Embryonic facial prominence (tissue), 1 donor: ENCODE measurements at regions not wholly inside any gene's neighbourhood (a gene's known extent, or its start where the extent isn't known, plus 50 kb on each side); places are given as distances from the start of the nearest gene placed in this dataset.
"Not testable (repeated sequence)": the region's sequence is repeated elsewhere in the genome, so short reads cannot be mapped to it uniquely, and the experiment has no call there.

Source experiments
- DNase-seq: peaks from one replicate; pipeline ENCODE4 v3.0.0-alpha.2; 2016; ENCODE audit errors: extremely low spot score

GRCh38 chr6:168193816-168194721, 115.1 kb upstream of the FRMD1 start:
- no peak for DNase-seq

DNA sequence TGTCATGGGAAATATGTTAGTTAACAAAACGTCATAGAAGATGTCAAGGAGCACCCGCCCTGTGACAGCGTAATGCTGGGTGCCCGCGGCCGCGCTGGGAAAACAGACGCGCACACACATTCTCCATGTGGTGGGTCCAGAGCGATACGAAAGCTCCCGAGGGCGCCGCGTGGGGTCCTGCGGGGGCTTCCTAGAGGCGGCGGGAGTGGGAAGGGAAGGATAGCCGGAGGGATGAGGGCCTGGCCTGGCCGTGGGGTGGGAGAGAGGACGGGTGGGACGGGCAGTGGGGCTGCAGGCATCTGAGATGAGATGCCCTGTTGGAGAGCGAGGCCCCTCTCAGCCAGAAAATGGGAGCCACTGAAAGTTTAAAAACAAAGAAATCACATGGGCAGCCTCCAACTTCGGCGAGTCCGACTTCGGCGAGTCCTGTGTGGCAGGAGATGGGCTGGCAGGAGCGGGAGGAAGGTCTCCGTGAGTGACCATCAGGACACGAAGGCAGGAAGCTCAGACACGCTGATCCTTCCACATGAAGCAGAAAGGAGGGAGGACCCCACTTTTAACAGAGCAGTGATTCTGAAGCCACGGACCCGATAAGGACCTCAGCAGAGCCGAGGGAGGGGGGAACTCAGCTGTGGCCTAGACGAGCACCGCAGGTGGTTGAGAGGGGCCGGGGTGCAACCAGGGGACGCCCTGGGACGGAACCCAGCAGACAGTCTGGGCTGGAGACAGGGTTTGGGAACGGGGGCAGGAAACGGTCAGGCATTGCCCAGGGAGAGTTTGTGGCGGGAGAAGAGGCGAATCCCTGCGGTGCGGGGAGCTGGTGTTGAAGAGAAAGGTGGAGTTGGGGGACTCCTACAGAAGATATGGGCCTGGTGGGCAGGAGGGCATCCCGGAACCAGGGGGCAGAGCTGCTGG, 114.1 kb upstream of the FRMD1 start:
- no peak for DNase-seq

- DNase-seq: no peak
These were observed 113.3 kb upstream of the FRMD1 start for GRCh38 chr6:168192195-168192900.

GRCh38 chr6:168190646-168191443, 111.8 kb upstream of the FRMD1 start:
- DNase-seq: no peak

DNA sequence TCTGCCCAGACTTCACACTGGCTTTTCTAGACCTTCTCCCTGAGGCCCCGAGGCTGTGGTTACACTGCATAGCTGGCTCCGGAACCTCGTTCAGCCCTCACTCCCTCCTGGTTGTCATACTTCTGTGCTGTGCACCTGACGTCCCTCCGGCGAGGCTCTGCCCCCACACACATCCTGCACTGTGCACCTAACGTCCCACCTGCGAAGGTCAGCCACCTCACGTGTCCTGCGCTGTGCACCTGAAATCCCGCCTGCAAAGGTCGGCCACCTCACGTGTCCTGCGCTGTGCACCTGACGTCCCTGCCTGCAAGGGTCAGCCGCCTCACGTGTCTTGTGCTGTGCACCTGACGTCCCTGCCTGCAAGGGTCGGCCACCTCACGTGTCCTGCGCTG, 111.0 kb upstream of the FRMD1 start:
- DNase-seq: no peak

DNA sequence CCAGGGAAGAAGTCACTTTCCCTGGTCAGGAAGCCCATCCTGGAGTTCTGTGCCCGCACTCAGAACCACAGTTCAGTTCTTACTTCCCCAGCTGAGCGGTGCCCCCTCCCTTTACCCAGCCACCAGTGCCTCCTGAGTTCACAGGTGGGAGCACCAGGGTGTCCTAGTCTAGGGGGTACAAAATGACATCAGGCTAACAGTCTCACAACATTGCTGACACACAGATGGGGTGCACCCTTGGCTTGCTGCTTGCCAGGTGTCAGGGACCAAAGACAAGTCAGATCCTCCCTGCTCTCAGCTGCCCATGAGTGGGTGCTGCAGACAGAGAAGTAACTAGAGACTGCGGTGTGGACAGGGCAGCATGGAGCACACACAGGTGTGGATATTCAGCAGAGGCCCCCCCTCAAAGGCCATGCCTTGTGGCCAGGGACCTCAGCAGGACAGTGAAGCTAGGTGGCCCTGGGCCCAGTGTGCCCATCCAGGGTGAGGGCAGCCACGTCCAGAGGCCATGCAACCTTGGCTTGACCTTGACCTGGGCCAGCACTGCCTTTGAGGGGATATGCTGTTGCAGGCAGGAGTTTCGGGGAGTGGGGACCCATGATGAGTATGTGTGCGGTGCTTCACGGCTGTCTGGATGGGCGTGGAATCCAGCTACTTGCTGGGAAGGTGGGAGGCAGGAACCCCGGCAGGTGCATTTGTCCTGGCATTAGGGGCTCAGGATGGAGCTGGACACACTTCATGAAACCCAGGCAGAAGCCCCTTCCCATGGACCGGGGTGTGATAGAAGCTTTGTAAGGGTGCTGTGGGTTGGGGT, 110.4 kb upstream of the FRMD1 start:
- DNase-seq: no peak

GRCh38 chr6:168188369-168189199, 109.6 kb upstream of the FRMD1 start:
- no peak for DNase-seq

DNA sequence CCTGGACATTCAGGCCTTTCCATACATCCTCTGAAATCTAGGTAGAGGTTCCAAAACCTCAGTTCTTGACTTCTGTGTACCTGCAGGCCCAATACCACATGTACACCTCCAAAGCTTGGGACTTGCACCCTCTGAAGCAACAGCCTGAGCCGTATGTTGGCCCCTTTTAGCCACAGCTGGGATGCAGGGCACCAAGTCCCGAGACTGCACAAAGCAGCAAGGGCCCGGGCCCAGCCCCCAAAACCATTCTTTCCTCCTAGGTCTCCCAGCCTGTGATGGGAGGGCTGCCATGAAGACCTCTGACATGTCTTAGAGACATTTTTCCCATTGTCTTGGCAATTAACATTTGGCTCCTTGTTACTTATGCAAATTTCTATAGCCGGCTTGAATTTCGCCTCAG, 107.4 kb upstream of the FRMD1 start:
- DNase-seq: no peak

GRCh38 chr6:168186018-168186417, 107.0 kb upstream of the FRMD1 start:
- DNase-seq: not testable (repeated sequence)

DNA sequence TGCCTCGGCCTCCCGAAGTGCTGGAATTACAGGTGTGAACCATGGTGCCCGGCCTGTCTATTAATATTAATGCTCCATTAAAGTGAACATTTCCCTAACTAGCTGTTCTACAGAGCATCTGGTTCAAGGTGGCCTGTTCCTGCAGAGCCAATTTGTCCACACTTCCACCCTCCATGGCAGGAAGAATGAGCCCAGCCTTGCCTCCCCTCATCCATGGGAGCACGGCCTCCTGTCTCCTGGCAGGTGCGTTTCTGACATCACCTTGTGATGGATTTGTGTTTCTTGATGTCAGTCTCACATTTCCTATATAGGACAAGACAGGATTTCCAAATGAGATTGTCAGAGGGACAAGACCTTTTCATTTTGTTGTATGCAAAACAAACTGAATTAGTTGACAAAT, 105.7 kb upstream of the FRMD1 start:
- no peak for DNase-seq

DNA sequence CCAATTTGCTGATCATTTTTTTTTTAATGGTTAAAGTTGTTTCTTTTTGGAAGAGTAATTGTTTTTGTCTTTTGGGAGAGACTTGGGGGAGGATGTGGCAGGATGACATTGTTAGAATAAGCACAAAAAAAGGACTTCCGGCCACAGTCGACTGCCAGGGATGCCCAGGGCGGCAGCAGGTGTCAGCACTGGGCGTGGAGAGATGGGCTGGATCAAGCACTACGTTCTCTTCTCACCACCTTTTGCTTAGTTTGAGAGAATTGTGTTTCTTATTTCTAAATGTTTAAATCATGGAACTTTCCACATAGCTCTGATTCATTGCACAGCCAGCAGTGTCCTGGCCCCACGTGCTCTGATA, 104.6 kb upstream of the FRMD1 start:
- no peak for DNase-seq

DNA sequence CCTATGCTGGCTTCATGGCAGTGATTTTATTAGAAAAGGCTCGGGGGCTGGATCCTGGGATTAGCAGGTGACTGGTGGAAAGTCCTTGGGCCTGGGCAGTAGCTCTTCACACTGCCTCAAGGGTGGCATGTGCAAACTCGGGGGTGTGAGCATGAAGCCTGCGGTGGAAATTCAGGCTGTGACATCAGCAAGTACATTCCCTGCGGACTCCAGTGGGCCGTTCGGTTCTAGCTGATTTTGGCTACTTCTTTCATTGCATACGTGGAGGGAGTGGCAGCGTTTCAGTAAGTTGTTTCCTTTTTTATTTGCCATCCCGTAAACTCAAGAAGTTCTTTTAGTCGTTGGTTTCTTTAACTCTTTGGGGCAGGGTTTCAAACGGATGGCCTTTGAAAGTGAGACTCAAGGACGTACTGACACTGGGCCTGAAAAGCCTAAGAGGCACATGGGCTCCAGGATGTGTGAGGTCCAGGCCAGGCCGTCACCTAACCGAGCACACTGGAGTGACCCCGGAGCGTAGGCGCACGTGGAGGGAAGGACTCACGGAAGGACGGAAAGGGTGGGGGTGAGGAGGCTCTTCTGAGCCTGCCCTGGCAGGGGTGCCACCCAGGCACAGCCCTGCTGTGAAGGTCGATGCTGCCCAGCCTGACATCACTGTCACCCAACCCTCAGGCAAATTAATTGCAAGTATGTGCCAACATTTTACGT, 104.0 kb upstream of the FRMD1 start:
- no peak for DNase-seq

- no peak for DNase-seq
These were observed 103.4 kb upstream of the FRMD1 start for GRCh38 chr6:168182366-168182765.

DNA sequence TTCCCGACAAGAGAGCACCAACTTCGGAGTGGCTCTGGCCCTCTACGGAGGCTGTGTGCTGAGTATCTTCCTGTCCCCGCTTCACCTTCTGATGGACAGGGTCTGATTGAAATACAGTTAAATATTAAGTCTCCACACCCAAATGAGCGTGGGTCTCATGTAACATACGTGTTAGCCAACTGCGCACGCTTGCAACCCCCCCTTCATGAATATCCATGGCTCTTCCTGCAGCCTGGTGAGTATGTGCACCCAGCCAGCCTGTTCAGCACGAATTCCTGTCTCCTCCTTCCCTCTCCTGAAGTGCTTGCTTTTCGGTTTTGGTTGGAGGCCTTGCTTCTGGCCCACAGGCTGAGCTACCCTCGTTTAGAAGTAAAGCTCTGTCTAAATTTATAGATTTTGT, 102.9 kb upstream of the FRMD1 start:
- no peak for DNase-seq

DNA sequence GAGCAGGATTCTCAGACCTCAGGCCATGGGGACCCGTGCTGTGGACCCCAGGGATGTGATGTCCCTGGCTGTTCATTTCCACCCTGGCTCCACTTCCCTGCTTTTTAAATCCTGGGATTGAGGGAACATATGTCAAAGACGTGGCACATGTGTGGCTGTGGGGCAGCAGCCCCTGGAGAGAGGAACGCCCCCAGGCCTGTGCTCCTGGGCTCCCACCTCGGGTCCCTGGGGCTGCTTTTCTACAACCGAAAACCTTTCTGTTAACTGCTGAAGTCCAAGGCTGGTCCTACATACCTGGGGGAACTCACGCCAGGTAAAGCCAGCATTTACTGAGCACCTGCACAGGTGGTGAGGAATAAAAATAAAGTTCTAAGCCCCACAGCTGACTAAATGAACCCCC, 102.3 kb upstream of the FRMD1 start:
- no peak for DNase-seq

DNA sequence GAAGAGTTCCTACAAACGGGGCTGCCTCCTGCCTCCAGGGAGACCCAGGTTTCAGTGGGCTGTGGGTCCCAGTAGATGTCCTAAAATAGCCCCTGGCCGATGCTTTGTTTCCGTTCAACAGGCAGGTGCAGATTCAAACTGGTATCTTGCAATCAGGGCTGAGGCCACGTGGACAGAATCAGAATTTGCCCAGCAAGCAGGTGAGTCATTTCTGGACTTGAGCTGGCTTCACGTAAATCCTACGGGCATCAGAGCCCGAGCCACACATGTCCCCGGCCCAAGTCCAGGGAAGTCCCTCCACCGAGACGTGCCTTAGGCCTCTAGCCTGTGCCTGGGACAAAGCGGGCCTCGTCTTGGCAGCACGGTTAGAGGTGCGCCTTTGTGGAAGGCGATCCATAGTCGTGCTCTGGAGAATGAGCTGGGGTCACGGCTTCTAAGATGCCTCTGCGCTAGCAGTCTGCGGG, 101.6 kb upstream of the FRMD1 start:
- DNase-seq: no peak

- no peak for DNase-seq
These were observed 100.8 kb upstream of the FRMD1 start for GRCh38 chr6:168179702-168180382.

DNA sequence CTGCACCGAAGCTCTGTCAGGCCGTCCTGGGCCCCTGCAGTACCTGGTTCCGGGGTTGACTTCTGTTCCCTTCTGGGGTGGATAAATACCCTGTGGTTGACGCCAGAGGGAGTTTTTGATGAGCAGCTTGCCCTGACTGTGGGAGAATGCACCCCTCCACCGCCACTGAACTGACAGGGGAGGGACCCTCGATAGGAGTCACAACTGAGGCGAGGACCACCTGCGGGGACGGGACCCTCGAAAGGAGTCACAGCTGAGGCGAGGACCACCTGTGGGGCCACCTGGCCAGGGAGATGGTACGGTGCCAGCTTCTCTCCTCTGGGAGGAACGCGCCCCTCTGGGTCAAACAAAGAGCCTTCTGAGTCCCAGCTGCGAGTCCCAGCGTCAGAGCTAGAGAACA, 100.1 kb upstream of the FRMD1 start:
- DNase-seq: no peak
